Upper lobe of left lung (tissue), 6 donors: ENCODE measurements at regions not wholly inside any gene's neighbourhood (a gene's known extent, or its start where the extent isn't known, plus 50 kb on each side); places are given as distances from the start of the nearest gene placed in this dataset.
A peak's percentile ranks its signal among the peaks of the same experiment; 100 is the strongest.

Experiments used
- ATAC-seq, 2 donors: fragments of 200-7000 bp; cut with Tn5 transposase; one replicate each; pipeline ENCODE4 v1.9.1; 2022; ENCODE audit warnings: mild to moderate bottlenecking in 2 of 2, moderate library complexity in 2 of 2; ENCODE audit not compliant: low FRiP score in 2 of 2
- DNase-seq, 2 donors: peaks; one replicate each; pipeline ENCODE4 v3.0.0-alpha.2; 2019 to 2020
- H3K27ac ChIP-seq, 4 donors: fragments of 200-600 bp; sonication (generic); one replicate each; pipeline ENCODE4 v1.5.1; 2016 to 2019
- H3K27me3 ChIP-seq, 4 donors: fragments of 200-600 bp; sonication (generic); one replicate each; pipeline ENCODE4 v1.5.1; 2017 to 2019
- H3K36me3 ChIP-seq, 4 donors: fragments of 200-600 bp; sonication (generic); one replicate each; pipeline ENCODE4 v1.5.1; 2016 to 2019
- H3K4me1 ChIP-seq, 4 donors: fragments of 200-600 bp; sonication (generic); one replicate each; pipeline ENCODE4 v1.5.1; 2018 to 2019
- H3K4me3 ChIP-seq, 4 donors: fragments of 200-600 bp; sonication (generic); one replicate each; pipeline ENCODE4 v1.5.1; 2017 to 2019; ENCODE audit warnings: mild to moderate bottlenecking in 2 of 4, moderate library complexity in 1 of 4
- H3K9me3 ChIP-seq, 4 donors: fragments of 200-600 bp; sonication (generic); one replicate each; pipeline ENCODE4 v1.5.1; 2018 to 2019
- CTCF ChIP-seq, 6 experiments: fragments of 450-650 bp in 4 of 6; fragments of 200-600 bp in 2 of 6; sonication (generic) in 2 of 6; IDR thresholded peaks; one replicate each; pipeline ENCODE4 v1.5.1; 2016 to 2019; ENCODE audit warnings: antibody characterized with exemption in 6 of 6
- EP300 ChIP-seq, 4 donors: sonication (generic); formaldehyde crosslinking; IDR thresholded peaks; one replicate each; pipeline ENCODE4 v1.5.1; 2017; ENCODE audit warnings: antibody characterized with exemption in 4 of 4, control low read depth in 2 of 4
- POLR2A ChIP-seq, 4 donors: fragments of 450-650 bp; IDR thresholded peaks; one replicate each; pipeline ENCODE4 v1.5.1; 2016 to 2017; ENCODE audit warnings: antibody characterized with exemption in 4 of 4, mild to moderate bottlenecking in 2 of 4
- POLR2AphosphoS5 ChIP-seq, 2 donors: sonication (generic); formaldehyde crosslinking; IDR thresholded peaks; one replicate each; pipeline ENCODE4 v1.5.1; 2017; ENCODE audit warnings: antibody characterized with exemption in 2 of 2
- WGBS, 2 donors: methylation state at CpG; one replicate each; pipeline ENCODE4 v1.1.5; 2017 to 2018; 5-methylcytosine and 5-hydroxymethylcytosine counted together
- donor health status: DM: no; HTN: no; CAD: no; lungs with moderate emphysema.
- donor health status: DM: no; HTN: yes; CAD: no; lungs with severe emphysema.

GRCh38 chr14:89619596-89619995 is 202.6 kb upstream of the FOXN3 start:
- 73 to 75% methylated on average over 4 of the region's 4 CpGs for WGBS, 2 donors
- no peak for ATAC-seq
- H3K36me3 ChIP-seq: no peaks in the 10 kb centered on the region
- peak overlapping the region in 2 of 4 donors; percentile 64 to 87 for H3K27ac ChIP-seq
- no peak for TF ChIP-seq POLR2A (IDR thresholded peaks at IDR 0.05)
- TF ChIP-seq CTCF (IDR thresholded peaks at IDR 0.05): no peak
- peaks cover 13 to 40% (median 30%) of the 10 kb centered on the region in 4 donors for H3K4me1 ChIP-seq
- no peaks in the 10 kb centered on the region for H3K9me3 ChIP-seq
- H3K4me3 ChIP-seq: peak overlapping the region in 3 of 4 donors; percentile 74 to 83 (median 76)
- no peak for DNase-seq
- H3K27me3 ChIP-seq: no peaks in the 10 kb centered on the region

GRCh38 chr14:89618811-89619551 is 201.9 kb upstream of the FOXN3 start:
- WGBS, 2 donors: 1 to 4% methylated on average over 10 to 17 of the region's 66 CpGs
- TF ChIP-seq POLR2AphosphoS5 (IDR thresholded peaks at IDR 0.05): no peak
- TF ChIP-seq POLR2A (IDR thresholded peaks at IDR 0.05): peak in 1 of 4 donors; percentile 53
- no peak for TF ChIP-seq EP300 (IDR thresholded peaks at IDR 0.05)
- peak in 3 of 6 experiments; percentile 34 to 54 (median 39) for TF ChIP-seq CTCF (IDR thresholded peaks at IDR 0.05)
- DNase-seq (peak; percentile 72 to 95), ATAC-seq (peak; percentile 79 to 96)
- Histone ChIP-seq H3K36me3 (no peaks in the 10 kb centered on the region), H3K9me3 (no peaks in the 10 kb centered on the region), H3K4me1 (peaks cover 17 to 44% (median 32%) of the 10 kb centered on the region in 4 donors), H3K27me3 (no peaks in the 10 kb centered on the region), H3K27ac (peak overlapping the region; percentile 64 to 87 (median 74)), H3K4me3 (peak overlapping the region; percentile 65 to 83 (median 75))

GRCh38 chr14:89618330-89618708 is 201.3 kb upstream of the FOXN3 start:
- Histone ChIP-seq H3K4me3 (peak overlapping the region; percentile 65 to 83 (median 75)), H3K27me3 (no peaks in the 10 kb centered on the region), H3K4me1 (peaks cover 17 to 44% (median 33%) of the 10 kb centered on the region in 4 donors), H3K27ac (peak overlapping the region; percentile 64 to 87 (median 74)), H3K36me3 (no peaks in the 10 kb centered on the region), H3K9me3 (no peaks in the 10 kb centered on the region)
- DNase-seq (no peak), ATAC-seq (peak in 1 of 2 donors; percentile 55)
- TF ChIP-seq POLR2AphosphoS5 (IDR thresholded peaks at IDR 0.05) (no peak), CTCF (IDR thresholded peaks at IDR 0.05) (no peak), EP300 (IDR thresholded peaks at IDR 0.05) (no peak), POLR2A (IDR thresholded peaks at IDR 0.05) (no peak)
- 0 to 1% methylated on average over 6 of the region's 6 CpGs for WGBS, 2 donors

- WGBS, 2 donors: 5 to 6% methylated on average over 20 of the region's 20 CpGs
- H3K9me3 ChIP-seq: no peaks in the 10 kb centered on the region
- TF ChIP-seq EP300 (IDR thresholded peaks at IDR 0.05): no peak
- TF ChIP-seq CTCF (IDR thresholded peaks at IDR 0.05): no peak
- no peaks in the 10 kb centered on the region for H3K36me3 ChIP-seq
- peak in 1 of 2 donors; percentile 44 for DNase-seq
- peaks cover 17 to 44% (median 33%) of the 10 kb centered on the region in 4 donors for H3K4me1 ChIP-seq
- peak; percentile 64 to 65 for ATAC-seq
- peak overlapping the region; percentile 65 to 83 (median 75) for H3K4me3 ChIP-seq
- H3K27me3 ChIP-seq: no peaks in the 10 kb centered on the region
- H3K27ac ChIP-seq: peak overlapping the region; percentile 64 to 87 (median 74)
Measured at GRCh38 chr14:89617481-89618329, 200.7 kb upstream of the FOXN3 start.
